Amniotic epithelial cell (primary cell): ENCODE measurements at regions not wholly inside any gene's neighbourhood (a gene's known extent, or its start where the extent isn't known, plus 50 kb on each side); places are given as distances from the start of the nearest gene placed in this dataset.
A peak's percentile ranks its signal among the peaks of the same experiment; 100 is the strongest.

ENCODE experiments used
- DNase-seq: peaks from one replicate; pipeline ENCODE4 v3.0.0-alpha.2; 2010; ENCODE audit warnings: low read depth

DNA sequence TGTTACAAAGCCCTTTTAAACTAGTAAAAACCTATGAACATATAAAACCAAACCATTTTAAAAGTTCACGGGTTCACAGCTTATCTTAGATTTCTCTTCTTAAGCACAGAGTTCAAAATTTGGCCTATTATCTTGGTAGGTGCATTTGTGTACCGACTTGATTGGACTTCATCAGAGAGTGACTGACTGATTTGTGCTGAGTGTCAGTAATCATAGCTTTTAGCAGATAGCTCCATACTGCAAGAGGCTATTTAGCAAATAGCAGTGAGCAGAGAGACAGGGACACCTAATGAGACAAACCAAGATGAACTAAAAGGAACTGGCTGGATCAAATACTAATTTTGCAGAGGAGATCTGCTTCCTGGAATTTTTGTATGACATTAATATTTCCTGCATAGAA is 274.5 kb downstream of the PRR16 start:
- DNase-seq = no peak

GRCh38 chr5:120740989-120741388 is 276.9 kb downstream of the PRR16 start:
- no peak for DNase-seq

GRCh38 chr5:120748474-120748873 is 284.4 kb downstream of the PRR16 start:
- no peak for DNase-seq

DNA sequence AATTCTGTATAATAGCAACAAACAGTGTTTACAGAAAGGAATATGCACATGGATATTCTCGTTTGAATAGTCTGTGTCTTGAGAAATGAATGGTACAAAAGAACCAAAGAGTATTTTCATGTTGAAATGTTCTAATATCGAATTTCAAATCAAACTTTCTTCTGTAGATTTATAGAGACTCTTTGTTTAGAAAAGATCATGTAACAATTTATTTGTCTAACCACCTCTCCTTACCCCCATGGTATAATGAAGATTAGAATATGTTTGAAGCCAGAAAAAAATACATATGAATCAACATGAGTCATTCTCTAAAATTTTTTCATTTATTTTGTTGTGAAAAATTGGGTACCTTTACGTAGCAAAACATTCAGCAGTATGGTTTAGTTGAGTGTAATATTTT is 285.6 kb downstream of the PRR16 start:
- DNase-seq = no peak

DNA sequence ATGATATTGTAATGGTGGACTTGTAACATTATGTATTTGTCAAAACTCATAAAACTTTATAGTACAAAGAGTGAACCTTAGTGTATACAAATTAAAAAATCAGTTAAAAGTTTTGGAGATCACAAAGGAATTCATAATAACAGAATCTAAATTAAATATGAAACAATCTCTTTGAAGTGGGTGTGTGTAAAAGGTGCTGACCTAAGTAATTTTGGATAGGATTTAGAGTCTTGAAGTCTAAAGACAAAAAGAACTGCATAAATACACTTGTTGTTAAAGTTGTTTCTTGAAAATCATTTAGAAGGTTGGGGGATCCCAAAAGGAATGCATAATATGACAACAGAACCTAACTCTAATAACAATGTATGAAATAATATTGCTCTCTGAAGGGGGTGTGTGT is 295.5 kb downstream of the PRR16 start:
- no peak for DNase-seq

DNA sequence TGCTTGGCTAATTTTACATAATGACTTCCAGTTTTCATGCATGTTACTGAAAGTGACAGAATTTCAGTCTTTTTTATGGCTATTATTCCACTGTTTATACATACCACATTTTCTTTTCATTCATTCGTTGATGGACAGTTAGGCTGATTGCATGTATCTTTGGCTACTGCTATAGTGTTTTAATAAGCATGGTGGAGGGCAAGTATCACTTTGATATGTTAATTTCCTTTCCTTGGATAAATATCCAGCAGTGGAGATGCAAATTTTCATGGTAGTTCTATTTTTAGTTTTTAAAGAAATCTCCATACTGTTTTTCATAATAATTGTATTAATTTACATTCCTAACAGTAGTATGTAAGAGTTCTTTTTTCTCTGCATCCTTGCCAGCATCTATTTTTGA is 297.9 kb downstream of the PRR16 start:
- no peak for DNase-seq

- DNase-seq = peak; percentile 27
Observed at GRCh38 chr5:120765189-120765588, 301.1 kb downstream of the PRR16 start.

GRCh38 chr5:120767178-120767820 is 303.2 kb downstream of the PRR16 start:
- peak; percentile 63 for DNase-seq

DNA sequence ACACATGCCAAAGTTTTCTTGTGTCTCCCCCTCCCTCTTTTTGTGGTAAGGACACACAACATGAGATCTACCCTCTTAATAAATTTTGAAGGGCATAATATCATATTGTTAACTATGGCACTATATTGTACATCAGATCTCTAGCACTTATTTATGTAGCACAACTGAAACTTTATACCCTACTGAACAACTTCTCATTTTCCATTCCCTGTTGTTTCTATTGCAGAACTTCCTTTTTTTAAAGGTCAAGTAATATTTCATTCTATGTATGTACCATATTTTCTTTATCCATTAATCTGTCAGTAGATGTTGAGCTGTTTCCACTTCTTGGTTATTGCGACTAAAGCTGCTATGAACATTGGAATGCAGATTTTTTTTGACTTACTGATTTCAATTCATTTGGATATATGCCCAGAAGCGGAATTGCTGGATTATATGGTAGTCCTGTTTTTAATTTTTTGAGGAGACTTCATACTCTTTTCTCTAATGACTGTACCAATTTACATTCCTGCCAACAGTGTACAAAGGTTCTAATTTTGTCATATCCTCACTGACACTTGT is 305.3 kb downstream of the PRR16 start:
- no peak for DNase-seq

GRCh38 chr5:120771202-120771601 is 307.1 kb downstream of the PRR16 start:
- DNase-seq = no peak

DNA sequence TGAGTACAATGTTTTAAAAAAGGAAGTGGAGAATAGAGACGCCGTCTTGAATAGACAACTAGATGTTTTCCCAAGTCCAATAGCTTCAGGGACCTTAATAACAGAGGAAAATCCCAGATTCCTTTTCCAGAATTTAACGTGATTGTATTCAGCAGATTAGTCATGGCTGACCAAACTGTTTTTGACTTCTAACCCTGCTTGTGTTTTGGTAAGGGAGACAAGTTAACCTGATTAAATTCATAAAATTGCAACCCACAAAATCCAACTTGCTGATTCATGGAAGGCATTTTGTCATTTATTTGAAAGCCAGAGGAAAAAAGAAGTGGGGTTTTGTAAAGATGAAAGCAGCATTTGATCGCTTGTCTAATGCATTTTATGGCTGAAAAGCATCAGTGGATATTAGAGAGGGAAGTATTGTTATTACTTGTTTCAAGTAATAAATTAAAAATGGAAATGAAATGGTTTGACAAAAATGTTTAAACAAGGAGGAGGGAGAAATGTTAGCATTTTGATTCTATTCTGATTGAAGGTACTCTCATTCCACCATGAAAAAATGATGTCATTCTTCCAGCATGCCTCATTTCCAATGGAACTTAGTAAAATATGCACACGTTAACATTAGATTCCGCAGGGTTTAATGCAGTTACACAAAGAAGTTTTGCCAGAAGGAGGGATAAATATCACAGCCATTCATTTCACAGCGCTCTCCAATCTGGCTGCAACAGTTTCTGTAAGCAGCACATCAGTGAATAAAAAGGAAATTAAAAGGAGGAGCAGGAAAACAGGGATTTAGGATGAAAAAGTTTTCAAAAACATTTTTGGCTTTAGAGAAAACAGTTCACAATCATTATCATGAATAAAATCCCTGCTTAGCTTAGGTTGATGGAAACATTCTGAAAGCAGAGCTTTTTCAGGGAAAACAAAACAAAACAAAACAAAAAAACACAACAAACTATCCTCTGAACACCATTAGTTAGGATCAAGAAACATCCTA is 314.7 kb downstream of the PRR16 start:
- DNase-seq = peak; percentile 43

DNA sequence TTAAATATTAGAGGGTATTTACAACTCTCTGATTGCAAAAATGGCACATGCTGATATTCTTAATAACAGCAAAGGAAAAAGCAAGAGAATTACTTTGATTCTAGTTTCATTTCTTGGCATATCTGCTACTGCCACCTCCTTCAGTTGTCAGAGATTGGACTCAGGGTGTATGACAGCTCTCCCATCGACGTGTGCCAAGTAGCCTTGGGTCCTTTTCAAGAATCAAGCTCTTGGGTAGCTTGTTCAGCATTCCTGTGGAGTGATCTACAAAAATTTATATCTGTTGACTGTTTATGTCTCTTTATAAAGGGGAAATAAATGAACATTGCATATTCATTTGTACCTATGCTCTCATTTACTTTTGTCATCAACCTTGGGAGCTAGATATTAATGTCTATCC is 315.6 kb downstream of the PRR16 start:
- no peak for DNase-seq

DNA sequence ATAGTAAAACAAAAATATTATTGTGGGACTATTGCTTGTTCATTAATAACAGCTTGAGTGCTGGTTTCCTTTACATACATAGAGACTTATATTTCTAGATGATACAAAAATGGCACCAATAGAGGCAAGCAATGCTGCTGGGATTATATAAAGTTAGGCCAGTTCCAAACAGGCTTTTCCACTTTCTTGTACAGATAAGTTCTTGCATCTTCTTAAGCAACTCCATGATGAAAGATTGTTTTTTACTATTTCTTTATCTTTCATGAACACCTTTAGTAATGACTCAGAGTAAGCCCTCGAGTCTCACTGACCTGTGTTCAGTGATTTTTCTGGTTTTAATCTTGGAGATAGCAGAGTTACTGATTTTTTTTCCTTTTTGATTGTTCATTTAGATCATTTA is 324.4 kb downstream of the PRR16 start:
- DNase-seq = no peak

DNA sequence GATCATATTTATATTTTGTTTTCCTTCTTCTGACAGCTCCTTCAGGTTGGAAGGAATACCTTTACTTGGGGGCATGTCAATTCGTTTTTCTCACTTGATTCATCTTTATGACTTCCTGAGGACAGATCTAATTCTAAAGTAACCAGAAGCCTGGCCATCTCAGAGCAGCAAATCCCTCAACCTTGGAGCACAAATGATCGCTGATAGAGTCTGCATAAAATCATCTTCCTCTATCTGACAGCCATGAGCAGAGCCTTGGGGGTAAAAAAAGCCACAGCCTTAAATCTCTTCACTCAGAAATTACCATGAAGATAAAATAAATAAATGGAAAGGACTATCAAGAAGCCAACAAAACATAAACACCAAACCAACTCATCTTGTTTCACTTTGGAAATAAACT is 325.8 kb downstream of the PRR16 start:
- peak; percentile 29 for DNase-seq

- no peak for DNase-seq
Observed at GRCh38 chr5:120790339-120790738, 326.2 kb downstream of the PRR16 start.

DNA sequence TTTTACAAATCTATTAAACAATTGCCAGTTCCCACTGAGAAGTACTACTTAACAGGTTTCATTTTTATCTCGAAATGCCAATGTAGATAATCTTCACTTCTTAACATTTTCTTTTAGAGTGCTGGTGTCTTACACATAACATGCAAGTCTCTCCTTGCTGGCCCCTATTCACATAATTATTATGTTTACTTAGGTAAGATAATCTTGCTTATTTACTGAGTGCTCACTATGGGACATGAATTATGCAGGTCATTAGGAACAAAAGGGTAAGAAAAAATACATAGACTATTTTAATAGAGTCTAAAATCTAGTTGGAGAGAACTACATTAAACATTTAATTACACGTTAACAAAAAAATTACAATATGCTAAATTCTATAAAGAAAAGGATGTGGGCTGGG is 328.4 kb downstream of the PRR16 start:
- DNase-seq = no peak

DNA sequence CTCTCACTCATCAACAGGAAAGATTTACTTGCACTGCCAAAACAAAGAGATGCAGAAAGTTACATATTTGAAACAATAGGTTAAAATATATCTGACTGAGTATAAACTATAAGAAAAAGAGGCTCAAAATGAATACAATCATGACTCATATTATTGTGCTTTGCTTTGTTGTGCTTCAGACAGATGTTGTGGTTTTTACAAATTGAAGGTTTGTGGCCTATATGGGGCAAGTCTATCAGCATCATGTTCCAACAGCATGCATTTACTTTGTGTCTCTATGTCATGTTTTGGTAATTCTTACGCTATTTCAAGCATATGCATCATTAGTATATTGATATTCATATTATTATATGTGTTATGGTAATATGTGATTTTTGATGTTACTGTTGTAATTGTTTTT is 330.0 kb downstream of the PRR16 start:
- DNase-seq = no peak

DNA sequence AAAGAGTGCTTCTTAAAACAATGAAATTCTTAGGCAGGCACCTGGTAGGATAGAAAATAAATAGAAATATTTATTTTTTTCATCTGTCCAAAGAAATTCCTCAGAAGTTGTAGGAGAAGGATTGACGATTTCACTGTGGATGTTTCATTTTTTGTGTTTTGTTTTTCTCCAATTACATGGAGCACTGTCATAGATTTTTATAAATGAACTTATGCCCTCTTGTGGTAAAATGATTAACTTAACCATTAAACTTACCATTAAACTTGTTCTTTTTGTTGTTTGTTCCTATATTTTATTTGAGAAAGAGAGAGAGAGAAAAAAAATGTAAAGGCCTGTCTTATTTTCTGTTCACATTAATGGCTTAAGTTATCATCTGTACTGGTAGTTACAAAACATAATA is 339.2 kb downstream of the PRR16 start:
- peak; percentile 38 for DNase-seq

- DNase-seq = no peak
Observed at GRCh38 chr5:120805131-120805530, 341.0 kb downstream of the PRR16 start.

- DNase-seq = peak; percentile 27
Observed at GRCh38 chr5:120806202-120806601, 342.1 kb downstream of the PRR16 start.

- DNase-seq = peak; percentile 10
Observed at GRCh38 chr5:120808135-120808534, 344.0 kb downstream of the PRR16 start.

GRCh38 chr5:120808606-120809005 is 344.5 kb downstream of the PRR16 start:
- DNase-seq = no peak

DNA sequence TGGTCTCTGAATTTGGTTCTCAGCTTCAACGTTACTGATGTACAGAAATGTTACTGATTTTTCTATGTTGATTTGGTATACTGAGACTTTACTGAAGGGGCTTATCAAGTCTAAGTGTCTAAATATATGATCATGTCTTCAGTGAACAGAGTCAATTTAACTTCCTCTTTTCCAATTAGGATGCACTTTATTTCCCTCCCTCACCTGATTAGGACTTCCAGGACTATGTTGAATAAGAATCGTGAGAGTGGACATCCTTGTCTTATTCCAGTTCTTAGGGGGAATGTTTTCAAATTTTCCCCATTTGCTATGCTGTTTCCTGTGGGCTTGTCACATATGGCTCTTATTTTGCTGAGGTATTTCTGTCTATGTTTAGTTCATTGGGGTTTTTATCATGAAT is 349.5 kb downstream of the PRR16 start:
- no peak for DNase-seq
